NCI-H128 (cell line): ENCODE measurements at regions not wholly inside any gene's neighbourhood (a gene's known extent, or its start where the extent isn't known, plus 50 kb on each side); places are given as distances from the start of the nearest gene placed in this dataset.
"Not testable (repeated sequence)": the region's sequence is repeated elsewhere in the genome, so short reads cannot be mapped to it uniquely, and the experiment has no call there.

Experiments used
- DNase-seq: peaks from one replicate; lab custom pipeline; 2025; ENCODE audit not compliant: unreplicated experiment; lab: John Stamatoyannopoulos, UW

DNA sequence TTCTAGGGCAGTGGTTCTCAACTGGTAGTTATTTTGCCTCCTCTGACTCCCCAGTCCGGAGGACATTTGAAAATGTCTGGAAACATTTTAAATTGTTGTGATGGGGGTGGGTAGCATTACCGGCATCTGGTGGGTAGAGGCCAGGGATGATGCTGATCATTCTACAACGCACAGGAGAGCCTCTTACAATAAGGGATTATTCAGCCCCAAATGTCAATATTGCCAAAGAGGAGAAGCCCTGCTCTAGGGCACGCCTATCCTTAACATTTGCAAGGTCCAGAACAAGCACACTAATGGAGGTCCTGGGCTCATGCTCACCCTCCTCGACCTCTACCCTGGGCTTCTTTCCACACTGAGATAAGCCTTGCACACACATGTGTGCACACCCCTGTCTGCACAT, 106.4 kb downstream of the MINAR1 start:
- DNase-seq: no peak

GRCh38 chr15:79539401-79539800, 107.3 kb downstream of the MINAR1 start:
- DNase-seq: no peak

- no peak for DNase-seq
Observed at GRCh38 chr15:79540551-79540950, 108.4 kb downstream of the MINAR1 start.

DNA sequence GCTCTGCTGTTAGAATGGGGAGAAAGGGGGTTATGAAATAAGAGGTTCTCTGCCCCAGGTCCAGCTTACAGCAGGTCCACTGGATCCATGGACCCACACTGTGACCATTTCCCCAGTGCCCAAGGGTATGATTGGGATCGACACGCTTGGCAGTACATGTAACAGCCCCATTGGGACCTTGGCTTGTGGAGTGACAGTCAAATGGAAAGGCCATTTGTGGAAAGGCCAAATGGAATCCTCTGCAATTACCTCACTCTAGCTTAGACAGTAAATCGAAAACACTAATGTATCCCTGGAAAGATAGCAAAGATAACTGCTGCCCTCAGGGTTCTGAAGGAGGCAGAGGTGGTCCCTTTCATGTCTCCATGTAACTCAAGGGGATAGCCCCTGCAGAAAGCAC, 109.1 kb downstream of the MINAR1 start:
- DNase-seq: no peak

- no peak for DNase-seq
Observed at GRCh38 chr15:79543097-79543496, 111.0 kb downstream of the MINAR1 start.

DNA sequence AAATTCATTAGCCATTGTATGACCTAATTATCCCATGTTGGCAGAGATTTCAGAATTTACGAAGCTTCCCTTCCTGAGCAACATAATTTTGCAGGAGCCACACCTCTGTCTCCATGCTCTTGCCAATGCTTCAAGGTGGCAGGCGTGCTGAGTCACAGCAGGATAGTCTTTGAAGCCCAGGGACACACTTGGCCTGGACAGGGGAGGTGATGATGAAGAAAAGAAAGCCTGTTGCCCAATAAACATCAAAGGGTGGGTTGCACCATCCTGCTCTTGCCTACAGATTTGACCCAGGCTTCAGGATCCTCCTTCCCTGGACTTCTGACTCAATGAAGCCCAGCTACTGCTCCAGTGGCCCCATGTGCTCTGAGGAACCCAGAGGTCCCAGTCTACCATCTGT, 117.1 kb downstream of the MINAR1 start:
- no peak for DNase-seq

- no peak for DNase-seq
Observed at GRCh38 chr15:79560384-79560783, 128.2 kb downstream of the MINAR1 start.

GRCh38 chr15:79561982-79562381, 129.8 kb downstream of the MINAR1 start:
- DNase-seq: no peak

- no peak for DNase-seq
Observed at GRCh38 chr15:79562403-79562815, 130.3 kb downstream of the MINAR1 start.

DNA sequence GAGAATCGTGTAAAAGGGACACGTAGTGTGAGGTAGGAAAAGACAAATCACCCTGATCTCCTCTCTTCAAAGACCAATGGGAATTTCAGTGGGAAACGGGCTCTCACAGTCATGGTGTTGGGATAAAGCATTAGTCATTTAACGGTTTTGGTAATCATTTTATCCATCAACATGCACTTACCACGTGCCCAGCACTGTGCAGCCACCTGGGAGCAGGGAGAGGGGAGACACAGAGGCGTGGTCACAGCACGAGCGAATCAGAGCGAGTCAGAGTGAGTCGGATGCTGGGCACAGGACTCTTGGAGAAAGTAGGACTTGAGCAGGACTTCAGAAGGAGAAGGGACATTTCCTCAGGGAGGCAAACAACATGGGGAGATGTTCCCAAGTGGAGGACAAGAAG, 130.8 kb downstream of the MINAR1 start:
- no peak for DNase-seq

- DNase-seq: no peak
Observed at GRCh38 chr15:79570004-79570403, 137.9 kb downstream of the MINAR1 start.

GRCh38 chr15:79572691-79573404, 140.7 kb downstream of the MINAR1 start:
- peak; percentile 33 for DNase-seq

- not testable (repeated sequence) for DNase-seq
Observed at GRCh38 chr15:79574431-79575273, 142.5 kb downstream of the MINAR1 start.

GRCh38 chr15:79582650-79583049, 150.5 kb downstream of the MINAR1 start:
- DNase-seq: no peak

- DNase-seq: no peak
Observed at GRCh38 chr15:79592126-79592525, 160.0 kb downstream of the MINAR1 start.

- DNase-seq: no peak
Observed at GRCh38 chr15:79593119-79593869, 161.2 kb downstream of the MINAR1 start.

- DNase-seq: no peak
Observed at GRCh38 chr15:79595306-79595705, 163.2 kb downstream of the MINAR1 start.

DNA sequence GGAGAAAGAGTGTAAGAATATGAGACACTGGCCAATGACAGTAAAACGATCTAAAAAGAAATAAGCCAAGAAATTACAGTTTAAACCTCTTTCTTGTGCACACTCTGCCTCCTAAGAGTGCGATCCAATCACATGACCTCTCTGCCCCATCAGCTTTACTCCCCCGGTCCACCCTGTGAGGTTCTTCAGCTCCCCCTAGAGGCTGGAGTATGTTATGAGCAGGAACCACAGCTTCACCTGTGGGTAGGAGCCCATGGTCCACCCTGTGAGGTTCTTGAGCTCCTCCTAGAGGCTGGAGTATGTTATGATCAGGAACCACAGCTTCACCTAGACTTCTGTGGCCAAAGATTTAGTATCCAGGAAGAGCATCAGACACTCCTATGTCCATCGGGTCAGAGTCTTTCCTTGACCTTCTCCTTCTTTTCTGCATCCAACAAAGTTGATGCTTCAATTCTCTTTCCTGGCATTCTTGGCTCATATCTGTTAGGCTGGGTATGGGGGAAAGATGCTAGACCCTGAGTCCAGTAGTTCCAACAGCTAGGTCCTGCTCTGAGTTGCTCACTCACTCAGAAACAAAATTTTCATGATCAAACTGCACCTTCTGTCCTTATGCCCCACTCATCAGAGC, 164.0 kb downstream of the MINAR1 start:
- DNase-seq: peak; percentile 81

DNA sequence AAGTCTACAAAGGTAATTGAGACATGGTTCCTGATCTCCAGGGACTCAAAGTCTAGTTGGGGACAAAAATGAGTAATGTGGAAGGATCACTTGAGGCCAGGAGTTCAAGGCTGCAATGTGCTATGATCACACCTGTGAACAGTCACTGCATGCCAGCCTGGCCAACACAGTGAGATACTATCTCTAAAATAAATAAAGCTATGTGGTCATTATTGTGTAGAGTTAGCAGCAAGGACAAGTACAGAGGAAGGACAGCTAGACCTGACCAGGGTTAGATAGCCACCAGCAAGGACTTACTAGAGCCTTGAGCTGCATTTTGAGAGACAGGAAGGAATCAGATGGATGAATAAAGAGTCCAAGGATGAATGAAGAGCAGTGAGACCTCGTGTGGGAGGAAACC, 166.5 kb downstream of the MINAR1 start:
- DNase-seq: no peak

DNA sequence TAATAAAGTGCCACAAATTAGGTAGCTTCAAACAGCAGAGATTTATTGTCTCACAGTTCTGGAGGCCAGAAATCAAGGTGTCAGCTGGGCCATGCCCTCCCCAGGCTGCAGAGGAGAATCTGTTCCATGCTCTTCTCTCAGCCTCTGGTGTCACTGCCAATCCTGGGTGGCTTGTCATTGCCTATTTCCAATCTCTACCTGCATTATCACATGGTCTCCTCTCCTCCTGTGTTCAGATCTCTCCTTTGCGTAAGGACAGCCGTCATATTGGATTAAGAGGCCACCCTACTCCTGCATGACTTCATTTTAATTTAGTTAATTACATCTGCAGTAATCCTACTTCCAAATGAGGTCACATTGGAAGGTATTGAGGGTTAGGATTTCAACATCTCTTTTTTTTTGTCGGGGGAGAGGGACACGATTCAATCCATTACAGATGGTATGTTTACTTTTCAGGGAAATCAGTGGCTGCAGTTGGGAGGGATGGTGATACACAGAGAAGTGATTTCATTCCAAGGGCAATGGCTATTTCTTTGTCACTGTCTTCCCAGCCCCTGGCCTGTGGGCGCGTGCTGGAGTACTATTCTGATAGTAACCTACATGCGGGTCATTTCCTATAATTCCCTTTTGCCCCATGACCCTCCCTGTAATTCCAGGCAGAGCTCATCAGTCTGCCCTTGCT, 169.4 kb downstream of the MINAR1 start:
- no peak for DNase-seq

GRCh38 chr15:79602180-79602579, 170.0 kb downstream of the MINAR1 start:
- no peak for DNase-seq
